HEK293T (cell line): ENCODE measurements at regions not wholly inside any gene's neighbourhood (a gene's known extent, or its start where the extent isn't known, plus 50 kb on each side); places are given as distances from the start of the nearest gene placed in this dataset.

ENCODE experiments used
- CTCF ChIA-PET: fragments of 350-600 bp; formaldehyde crosslinking; extraction: SDS; loops from one replicate; lab custom pipeline; 2021; ENCODE audit warnings: antibody characterized with exemption, inconsistent platforms; lab: Yijun Ruan, JAX
- POLR2A ChIA-PET: fragments of 350-600 bp; formaldehyde crosslinking; extraction: SDS; loops from one replicate; lab custom pipeline; 2020; ENCODE audit warnings: antibody characterized with exemption, inconsistent platforms; lab: Yijun Ruan, JAX
- DNase-seq: peaks from one replicate; pipeline ENCODE4 v3.0.0; 2012; ENCODE audit warnings: mixed read lengths; ENCODE audit errors: extremely low spot score
- ARNT ChIP-seq: fragments of 450-650 bp; IDR thresholded peaks from 2 replicates; pipeline ENCODE4 v1.6.1; 2017; ENCODE audit warnings: mild to moderate bottlenecking
- BHLHE40 ChIP-seq: fragments of 450-650 bp; IDR thresholded peaks from 2 replicates; pipeline ENCODE4 v1.6.1; 2016; ENCODE audit warnings: mild to moderate bottlenecking, moderate library complexity, borderline replicate concordance
- CTBP1 ChIP-seq: fragments of 450-650 bp; IDR thresholded peaks from 2 replicates; pipeline ENCODE4 v1.6.1; 2016; ENCODE audit warnings: borderline replicate concordance
- ELF4 ChIP-seq: fragments of 450-650 bp; IDR thresholded peaks from 2 replicates; pipeline ENCODE4 v1.6.1; 2017; ENCODE audit warnings: antibody characterized with exemption
- FOXA1 ChIP-seq: fragments of 450-650 bp; IDR thresholded peaks from 2 replicates; pipeline ENCODE4 v1.6.1; 2016; ENCODE audit warnings: mild to moderate bottlenecking
- FOXK2 ChIP-seq: fragments of 450-650 bp; IDR thresholded peaks from 2 replicates; pipeline ENCODE4 v1.6.1; 2016; ENCODE audit warnings: mild to moderate bottlenecking
- FOXM1 ChIP-seq: fragments of 450-650 bp; IDR thresholded peaks from 2 replicates; pipeline ENCODE4 v1.6.1; 2017; ENCODE audit warnings: mild to moderate bottlenecking, borderline replicate concordance
- HDGF ChIP-seq: fragments of 450-650 bp; IDR thresholded peaks from 2 replicates; pipeline ENCODE4 v1.6.1; 2017; ENCODE audit warnings: antibody characterized with exemption, borderline replicate concordance
- L3MBTL2 ChIP-seq: fragments of 450-650 bp; conservative IDR thresholded peaks from 2 replicates; pipeline ENCODE4 v1.6.1; 2016; ENCODE audit warnings: mild to moderate bottlenecking
- LEF1 ChIP-seq: fragments of 450-650 bp; IDR thresholded peaks from 2 replicates; pipeline ENCODE4 v1.6.1; 2017; ENCODE audit warnings: mild to moderate bottlenecking, borderline replicate concordance
- NFRKB ChIP-seq: fragments of 450-650 bp; IDR thresholded peaks from 2 replicates; pipeline ENCODE4 v1.6.1; 2016; ENCODE audit warnings: mild to moderate bottlenecking, moderate library complexity
- SP1 ChIP-seq: fragments of 450-650 bp; IDR thresholded peaks from 2 replicates; pipeline ENCODE4 v1.6.1; 2017
- SUZ12 ChIP-seq: fragments of 450-650 bp; IDR thresholded peaks from 2 replicates; pipeline ENCODE4 v1.6.1; 2016; ENCODE audit warnings: mild to moderate bottlenecking
- TARDBP ChIP-seq: fragments of 450-650 bp; IDR thresholded peaks from 2 replicates; pipeline ENCODE4 v1.6.1; 2016
- ZNF384 ChIP-seq: fragments of 450-650 bp; IDR thresholded peaks from 2 replicates; pipeline ENCODE4 v1.6.1; 2016
- TF ChIP-seq, protein P1 (sequence below): fragments of 450-650 bp; IDR thresholded peaks from 2 replicates; pipeline ENCODE4 v1.6.1; 2016

DNA sequence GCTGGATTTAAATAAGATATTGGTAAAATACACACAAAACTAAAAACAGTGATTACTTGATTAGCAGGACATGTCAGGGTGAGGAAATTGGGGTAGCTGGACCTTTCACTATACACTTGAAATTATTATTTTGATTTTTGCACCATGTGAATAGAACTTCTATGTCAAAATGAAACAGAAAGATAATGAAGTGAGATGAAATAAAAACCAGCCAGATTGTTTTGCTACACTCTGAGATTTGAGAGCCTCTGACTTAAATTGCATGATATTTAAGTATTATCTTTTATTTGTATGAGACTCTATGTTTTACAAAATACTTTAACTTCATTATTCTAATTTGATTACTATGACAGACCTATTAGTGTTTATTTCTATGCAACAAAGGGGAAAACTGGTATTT is 819.6 kb upstream of the ATXN8OS start:
- TF ChIP-seq L3MBTL2 (no peak), HDGF (no peak), CTBP1 (no peak), SUZ12 (no peak), FOXM1 (no peak), NFRKB (no peak), TARDBP (no peak), LEF1 (no peak), BHLHE40 (no peak), ZNF384 (no peak), ELF4 (no peak), FOXK2 (no peak), FOXA1 (no peak)
- TF ChIP-seq, protein P1, sequence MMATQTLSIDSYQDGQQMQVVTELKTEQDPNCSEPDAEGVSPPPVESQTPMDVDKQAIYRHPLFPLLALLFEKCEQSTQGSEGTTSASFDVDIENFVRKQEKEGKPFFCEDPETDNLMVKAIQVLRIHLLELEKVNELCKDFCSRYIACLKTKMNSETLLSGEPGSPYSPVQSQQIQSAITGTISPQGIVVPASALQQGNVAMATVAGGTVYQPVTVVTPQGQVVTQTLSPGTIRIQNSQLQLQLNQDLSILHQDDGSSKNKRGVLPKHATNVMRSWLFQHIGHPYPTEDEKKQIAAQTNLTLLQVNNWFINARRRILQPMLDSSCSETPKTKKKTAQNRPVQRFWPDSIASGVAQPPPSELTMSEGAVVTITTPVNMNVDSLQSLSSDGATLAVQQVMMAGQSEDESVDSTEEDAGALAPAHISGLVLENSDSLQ: no peak

DNA sequence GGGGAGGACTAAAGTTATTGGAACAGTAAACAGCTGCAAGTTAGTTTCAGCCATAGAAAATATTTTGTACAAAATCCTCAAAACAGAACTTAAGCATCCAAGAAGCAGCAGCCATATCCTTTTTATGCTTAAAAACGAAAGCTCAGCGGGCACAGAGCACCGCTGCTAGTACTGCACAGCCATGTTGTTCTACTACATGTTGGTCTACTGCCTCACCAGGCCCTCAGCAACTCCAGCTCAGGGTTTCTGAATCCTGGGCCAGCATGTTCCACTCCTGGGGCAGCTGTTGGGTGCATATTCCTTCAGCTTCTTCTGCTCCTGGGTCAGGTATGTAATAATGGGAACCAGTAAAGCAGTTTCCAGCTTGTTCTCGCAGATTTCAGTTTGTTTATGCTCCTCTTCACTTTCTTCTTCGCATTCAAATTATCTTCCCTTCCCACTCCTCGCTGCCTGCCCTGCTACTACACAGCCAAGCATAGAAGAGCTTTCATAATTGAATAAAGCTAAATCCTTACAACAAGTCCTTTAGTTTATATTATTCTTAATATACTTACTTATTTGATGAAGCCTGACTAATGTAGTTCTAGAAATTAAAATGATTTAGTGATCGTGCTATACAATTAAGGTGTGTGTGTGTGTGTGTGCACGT is 820.5 kb upstream of the ATXN8OS start:
- ChIA-PET CTCF (no interaction called here), POLR2A (no interaction called here)
- DNase-seq: no peak
- TF ChIP-seq NFRKB (no peak), ZNF384 (no peak), HDGF (no peak), FOXM1 (no peak), BHLHE40 (no peak), LEF1 (no peak)

More for the DNA sequence above, 819.6 kb upstream of the ATXN8OS start:
- no peak for DNase-seq
- ChIA-PET CTCF (no interaction called here), POLR2A (no interaction called here)

DNA sequence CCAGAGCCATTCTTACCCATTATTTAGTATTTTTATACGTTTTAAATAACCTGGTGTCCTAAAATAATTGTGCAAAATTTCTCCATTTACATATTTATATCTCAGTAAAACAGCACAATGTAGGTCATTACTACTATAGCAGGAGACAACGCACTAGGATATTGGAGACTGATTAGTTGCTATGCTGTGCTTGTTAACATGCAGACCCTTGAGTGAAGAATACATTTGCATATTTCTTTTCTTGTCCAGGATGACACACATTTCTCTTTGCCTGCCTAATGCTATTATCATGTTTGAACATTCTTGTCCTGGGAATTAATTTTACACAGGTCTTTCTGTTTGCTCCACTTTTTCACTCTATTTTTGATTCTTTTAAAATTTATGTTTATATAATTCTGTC is 823.8 kb upstream of the ATXN8OS start:
- DNase-seq: no peak
- POLR2A ChIA-PET: no interaction called here
- TF ChIP-seq TARDBP (no peak), HDGF (no peak), NFRKB (no peak), SUZ12 (no peak), ELF4 (no peak), FOXK2 (no peak), SP1 (no peak), FOXM1 (no peak), BHLHE40 (no peak), LEF1 (no peak), ARNT (no peak)
- CTCF ChIA-PET: no interaction called here

DNA sequence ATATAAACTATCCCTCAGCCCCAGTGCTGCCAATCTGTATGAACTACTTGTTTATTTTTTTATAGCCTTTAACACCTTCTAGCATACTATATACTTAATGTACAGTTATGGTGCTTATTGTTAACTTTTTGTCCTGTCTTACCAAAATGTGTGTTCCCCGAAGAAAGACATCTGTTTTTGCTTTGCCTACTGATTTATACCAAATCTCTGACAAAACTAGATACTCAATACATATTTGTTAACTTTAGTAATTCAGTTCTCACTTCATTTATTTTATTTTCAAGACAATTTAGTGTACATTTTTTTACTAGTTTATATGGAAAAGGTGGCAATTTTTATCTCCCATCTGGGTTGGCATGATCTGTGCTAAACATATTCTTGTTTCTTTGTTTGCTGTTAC is 824.3 kb upstream of the ATXN8OS start:
- ChIA-PET POLR2A (no interaction called here), CTCF (no interaction called here)
- no peak for TF ChIP-seq TARDBP
- no peak for TF ChIP-seq FOXK2
- no peak for TF ChIP-seq FOXM1
- no peak for DNase-seq

DNA sequence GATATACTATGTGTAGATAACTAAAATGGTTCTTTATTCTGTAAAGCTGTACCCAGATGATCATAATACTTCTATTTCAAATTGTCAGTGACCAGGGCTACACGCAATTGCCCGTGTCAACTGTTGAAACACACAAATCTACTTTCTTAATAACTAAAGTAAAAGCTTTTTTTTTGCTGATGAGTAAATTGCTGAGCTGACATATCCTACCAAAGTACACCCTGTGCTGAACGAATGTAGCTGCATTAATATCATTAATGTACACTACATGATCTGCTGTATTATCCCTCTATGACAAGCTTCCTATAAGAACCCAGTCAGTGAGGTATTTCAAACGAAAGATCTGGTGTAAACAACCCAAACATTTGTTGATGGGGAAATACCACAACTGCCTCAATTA is 827.2 kb upstream of the ATXN8OS start:
- DNase-seq: no peak
- CTCF ChIA-PET: no interaction called here
- POLR2A ChIA-PET: no interaction called here
- TF ChIP-seq FOXK2: no peak
- no peak for TF ChIP-seq ZNF384
- no peak for TF ChIP-seq CTBP1
- TF ChIP-seq LEF1: no peak
- TF ChIP-seq NFRKB: no peak
- no peak for TF ChIP-seq L3MBTL2

DNA sequence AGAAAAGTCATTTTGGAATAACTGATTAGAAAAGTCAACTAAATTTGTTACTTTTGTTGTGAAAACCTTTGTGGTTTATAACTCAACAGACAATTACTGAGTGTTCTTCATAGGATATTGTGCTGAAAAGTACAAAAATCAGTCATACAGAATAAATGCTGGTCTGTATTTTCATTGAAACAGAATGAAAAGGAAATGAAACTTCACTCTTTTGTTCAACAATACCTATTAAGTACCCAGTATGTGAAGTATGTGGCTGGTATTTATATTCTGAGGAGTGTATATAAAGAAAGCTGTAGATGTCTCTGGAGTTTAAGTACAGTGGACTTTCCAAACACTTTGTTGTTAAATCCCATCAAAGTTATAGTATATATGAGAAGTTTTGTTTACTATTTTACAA is 828.4 kb upstream of the ATXN8OS start:
- POLR2A ChIA-PET: no interaction called here
- TF ChIP-seq, protein P1: no peak
- TF ChIP-seq FOXM1: no peak
- no peak for TF ChIP-seq SP1
- no peak for TF ChIP-seq ZNF384
- no peak for TF ChIP-seq SUZ12
- TF ChIP-seq BHLHE40: no peak
- TF ChIP-seq FOXK2: no peak
- TF ChIP-seq ELF4: no peak
- TF ChIP-seq HDGF: no peak
- TF ChIP-seq ARNT: no peak
- TF ChIP-seq L3MBTL2: no peak
- no peak for TF ChIP-seq TARDBP
- TF ChIP-seq CTBP1: no peak

DNA sequence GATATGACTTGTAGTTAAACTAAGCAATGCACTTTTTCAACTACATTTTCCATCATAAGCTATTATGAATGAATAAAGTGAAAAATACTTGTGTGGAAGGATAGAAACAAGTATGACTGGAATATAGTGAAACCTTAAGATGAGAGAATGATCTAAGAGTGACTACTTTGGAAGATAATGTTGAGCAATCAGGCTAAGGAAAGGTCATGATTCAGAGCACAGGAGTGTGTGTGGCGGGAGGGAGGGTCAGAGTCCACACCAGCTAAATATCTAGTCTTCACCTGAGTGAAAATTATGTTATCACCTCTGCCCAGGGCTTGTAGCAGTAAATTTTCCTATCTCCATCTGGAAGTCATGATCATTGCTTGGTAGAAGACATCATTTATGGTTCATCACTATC is 833.4 kb upstream of the ATXN8OS start:
- POLR2A ChIA-PET: no interaction called here
- TF ChIP-seq SUZ12: no peak
- no peak for TF ChIP-seq HDGF
- no peak for TF ChIP-seq FOXA1
- no peak for TF ChIP-seq BHLHE40
- TF ChIP-seq CTBP1: no peak
- TF ChIP-seq ELF4: no peak
- TF ChIP-seq ZNF384: no peak
- no peak for TF ChIP-seq FOXK2
- no peak for TF ChIP-seq TARDBP
- TF ChIP-seq SP1: no peak
- TF ChIP-seq, protein P1: no peak
- TF ChIP-seq NFRKB: no peak
- TF ChIP-seq ARNT: no peak
- no peak for TF ChIP-seq L3MBTL2
- TF ChIP-seq LEF1: no peak
- TF ChIP-seq FOXM1: no peak
- DNase-seq: no peak
- CTCF ChIA-PET: no interaction called here

More for the DNA sequence above, 828.4 kb upstream of the ATXN8OS start:
- no peak for DNase-seq
- CTCF ChIA-PET: no interaction called here
